ENCODE measurements at regions not wholly inside any gene's neighbourhood (a gene's known extent, or its start where the extent isn't known, plus 50 kb on each side); places are given as distances from the start of the nearest gene placed in this dataset.

GRCh38 chr2:198807131-198807530 is 650.6 kb downstream of the SATB2 start:
- no peak overlapping the region for H3K9ac ChIP-seq (ENCODE audit: low read length)
- H3K4me3 ChIP-seq (ENCODE audit: low read length): no peak overlapping the region
- H2AFZ ChIP-seq (ENCODE audit: low read length): no peak overlapping the region
- no peaks in the 10 kb centered on the region for H3K79me2 ChIP-seq (ENCODE audit: low read length)
- no peaks in the 10 kb centered on the region for H3K36me3 ChIP-seq (replicated peaks; ENCODE audit: insufficient read depth, low read length)
- DNase-seq: no peak
- no peaks in the 10 kb centered on the region for H4K20me1 ChIP-seq (ENCODE audit: insufficient read depth, low read length)
- H3K4me1 ChIP-seq (ENCODE audit: low read length): no peaks in the 10 kb centered on the region
- no peak for TF ChIP-seq CTCF (IDR thresholded peaks at IDR 0.05; ENCODE audit: low read length)
- TF ChIP-seq EZH2phosphoT487 (IDR thresholded peaks at IDR 0.05; ENCODE audit: low read length): no peak
- no peak for TF ChIP-seq EZH2 (optimal IDR thresholded peaks at IDR 0.05; ENCODE audit: low read depth, low read length)
- H3K9me3 ChIP-seq (replicated peaks; ENCODE audit: insufficient read depth, low read length): no peaks in the 10 kb centered on the region
- no peak overlapping the region for H3K4me2 ChIP-seq (ENCODE audit: low read depth, low read length)
- no peaks in the 10 kb centered on the region for H3K9me2 ChIP-seq (replicated peaks; ENCODE audit: insufficient read depth, low read length)
- H3K27ac ChIP-seq (ENCODE audit: low read length): no peak overlapping the region
- no peaks in the 10 kb centered on the region for H3F3A ChIP-seq (ENCODE audit: insufficient read depth, low read length)
- H3K27me3 ChIP-seq (replicated peaks; ENCODE audit: insufficient read depth, low read length): no peaks in the 10 kb centered on the region

- H3K4me3 ChIP-seq (ENCODE audit: low read length): no peak overlapping the region
- H3F3A ChIP-seq (ENCODE audit: insufficient read depth, low read length): no peaks in the 10 kb centered on the region
- H3K4me1 ChIP-seq (ENCODE audit: low read length): no peaks in the 10 kb centered on the region
- H3K79me2 ChIP-seq (ENCODE audit: low read length): no peaks in the 10 kb centered on the region
- no peaks in the 10 kb centered on the region for H3K9me2 ChIP-seq (replicated peaks; ENCODE audit: insufficient read depth, low read length)
- H3K27ac ChIP-seq (ENCODE audit: low read length): no peak overlapping the region
- H3K9ac ChIP-seq (ENCODE audit: low read length): no peak overlapping the region
- H3K9me3 ChIP-seq (replicated peaks; ENCODE audit: insufficient read depth, low read length): no peaks in the 10 kb centered on the region
- no peaks in the 10 kb centered on the region for H3K27me3 ChIP-seq (replicated peaks; ENCODE audit: insufficient read depth, low read length)
- no peak overlapping the region for H3K4me2 ChIP-seq (ENCODE audit: low read depth, low read length)
- H4K20me1 ChIP-seq (ENCODE audit: insufficient read depth, low read length): no peaks in the 10 kb centered on the region
- DNase-seq: no peak
- no peaks in the 10 kb centered on the region for H3K36me3 ChIP-seq (replicated peaks; ENCODE audit: insufficient read depth, low read length)
- no peak for TF ChIP-seq EZH2phosphoT487 (IDR thresholded peaks at IDR 0.05; ENCODE audit: low read length)
- TF ChIP-seq CTCF (IDR thresholded peaks at IDR 0.05; ENCODE audit: low read length): no peak
- TF ChIP-seq EZH2 (optimal IDR thresholded peaks at IDR 0.05; ENCODE audit: low read depth, low read length): no peak
- no peak overlapping the region for H2AFZ ChIP-seq (ENCODE audit: low read length)
Observed at GRCh38 chr2:198795419-198795818, 662.3 kb downstream of the SATB2 start.

- Histone ChIP-seq H3K4me3 (ENCODE audit: low read length) (no peak overlapping the region), H3K4me2 (ENCODE audit: low read depth, low read length) (no peak overlapping the region), H3K27me3 (replicated peaks; ENCODE audit: insufficient read depth, low read length) (no peaks in the 10 kb centered on the region), H3K9ac (ENCODE audit: low read length) (no peak overlapping the region), H3K36me3 (replicated peaks; ENCODE audit: insufficient read depth, low read length) (no peaks in the 10 kb centered on the region), H3F3A (ENCODE audit: insufficient read depth, low read length) (no peaks in the 10 kb centered on the region), H4K20me1 (ENCODE audit: insufficient read depth, low read length) (no peaks in the 10 kb centered on the region), H3K27ac (ENCODE audit: low read length) (no peak overlapping the region), H3K4me1 (ENCODE audit: low read length) (no peaks in the 10 kb centered on the region), H3K9me2 (replicated peaks; ENCODE audit: insufficient read depth, low read length) (no peaks in the 10 kb centered on the region), H3K9me3 (replicated peaks; ENCODE audit: insufficient read depth, low read length) (no peaks in the 10 kb centered on the region), H2AFZ (ENCODE audit: low read length) (no peak overlapping the region), H3K79me2 (ENCODE audit: low read length) (no peaks in the 10 kb centered on the region)
- TF ChIP-seq EZH2phosphoT487 (IDR thresholded peaks at IDR 0.05; ENCODE audit: low read length) (no peak), CTCF (IDR thresholded peaks at IDR 0.05; ENCODE audit: low read length) (no peak), EZH2 (optimal IDR thresholded peaks at IDR 0.05; ENCODE audit: low read depth, low read length) (no peak)
- no peak for DNase-seq
Observed at GRCh38 chr2:198791623-198792022, 666.1 kb downstream of the SATB2 start.
